PC-3 (cell line): ENCODE measurements at regions not wholly inside any gene's neighbourhood (a gene's known extent, or its start where the extent isn't known, plus 50 kb on each side); places are given as distances from the start of the nearest gene placed in this dataset.

Experiments used
- EZH2 ChIP-seq: fragments of 300-600 bp; sonication (generic); IDR thresholded peaks from one replicate; pipeline ENCODE4 v1.6.1; 2017; ENCODE audit warnings: antibody characterized with exemption, mild to moderate bottlenecking, low read length; ENCODE audit not compliant: unreplicated experiment
- TF ChIP-seq, protein P1 (sequence below): fragments of 300-600 bp; sonication (generic); conservative IDR thresholded peaks from 2 replicates; pipeline ENCODE4 v1.5.1; 2017; ENCODE audit warnings: antibody characterized with exemption, low read depth, mild to moderate bottlenecking, low read length

DNA sequence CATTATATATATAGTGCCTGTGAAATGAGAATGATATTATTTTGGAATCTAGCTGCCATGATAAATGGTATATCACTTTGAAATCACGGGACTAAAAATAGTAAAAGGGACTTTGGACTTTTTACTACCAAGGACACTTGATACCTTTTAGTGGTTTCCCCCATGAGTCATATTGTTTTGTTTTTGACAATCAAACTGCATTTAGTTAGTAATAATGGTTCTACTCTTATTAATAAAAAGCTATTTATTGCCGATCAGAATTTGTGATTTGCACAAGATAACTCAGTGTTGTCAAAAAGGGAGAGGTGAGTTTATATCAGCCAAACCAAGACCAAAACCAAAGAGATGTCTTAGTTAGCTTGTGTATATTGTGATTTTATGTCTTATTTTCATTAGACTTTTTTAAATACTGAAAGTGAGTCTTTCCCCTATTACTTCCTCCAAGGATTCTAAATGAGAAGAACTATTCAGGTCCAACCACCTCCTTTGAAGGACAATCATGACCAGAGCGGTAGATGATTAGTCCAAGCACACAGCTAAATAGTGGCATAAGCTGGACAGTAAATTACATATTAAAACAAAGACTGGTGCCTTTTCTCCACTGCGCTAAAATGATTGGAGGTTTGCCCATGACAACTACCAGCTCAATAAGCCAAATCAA, 281.7 kb upstream of the ESRRG start:
- TF ChIP-seq, protein P1, sequence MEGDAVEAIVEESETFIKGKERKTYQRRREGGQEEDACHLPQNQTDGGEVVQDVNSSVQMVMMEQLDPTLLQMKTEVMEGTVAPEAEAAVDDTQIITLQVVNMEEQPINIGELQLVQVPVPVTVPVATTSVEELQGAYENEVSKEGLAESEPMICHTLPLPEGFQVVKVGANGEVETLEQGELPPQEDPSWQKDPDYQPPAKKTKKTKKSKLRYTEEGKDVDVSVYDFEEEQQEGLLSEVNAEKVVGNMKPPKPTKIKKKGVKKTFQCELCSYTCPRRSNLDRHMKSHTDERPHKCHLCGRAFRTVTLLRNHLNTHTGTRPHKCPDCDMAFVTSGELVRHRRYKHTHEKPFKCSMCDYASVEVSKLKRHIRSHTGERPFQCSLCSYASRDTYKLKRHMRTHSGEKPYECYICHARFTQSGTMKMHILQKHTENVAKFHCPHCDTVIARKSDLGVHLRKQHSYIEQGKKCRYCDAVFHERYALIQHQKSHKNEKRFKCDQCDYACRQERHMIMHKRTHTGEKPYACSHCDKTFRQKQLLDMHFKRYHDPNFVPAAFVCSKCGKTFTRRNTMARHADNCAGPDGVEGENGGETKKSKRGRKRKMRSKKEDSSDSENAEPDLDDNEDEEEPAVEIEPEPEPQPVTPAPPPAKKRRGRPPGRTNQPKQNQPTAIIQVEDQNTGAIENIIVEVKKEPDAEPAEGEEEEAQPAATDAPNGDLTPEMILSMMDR = no peak
- no peak for TF ChIP-seq EZH2
